ENCODE measurements at regions not wholly inside any gene's neighbourhood (a gene's known extent, or its start where the extent isn't known, plus 50 kb on each side); places are given as distances from the start of the nearest gene placed in this dataset.

DNA sequence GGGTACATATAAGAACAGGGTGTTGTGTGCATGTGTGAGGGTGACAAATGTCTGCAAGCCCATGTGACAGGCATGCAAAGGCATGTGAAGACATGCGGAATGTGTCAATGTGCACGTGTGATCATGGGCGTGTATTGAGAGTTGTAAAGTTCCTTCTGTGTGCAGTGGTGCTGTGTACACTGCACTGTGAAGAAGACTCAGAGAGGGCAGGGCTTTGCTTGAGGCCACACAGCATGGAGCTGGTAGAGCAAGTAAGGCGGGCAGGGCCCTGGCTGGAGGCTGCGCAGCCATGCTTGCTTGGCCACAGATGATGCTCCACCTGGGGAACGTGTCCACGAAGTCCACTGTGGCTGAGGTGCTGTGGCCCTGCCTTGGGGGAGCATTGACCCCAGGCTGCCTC is 66.8 kb downstream of the PTPRS start:
- TF ChIP-seq, protein P1, sequence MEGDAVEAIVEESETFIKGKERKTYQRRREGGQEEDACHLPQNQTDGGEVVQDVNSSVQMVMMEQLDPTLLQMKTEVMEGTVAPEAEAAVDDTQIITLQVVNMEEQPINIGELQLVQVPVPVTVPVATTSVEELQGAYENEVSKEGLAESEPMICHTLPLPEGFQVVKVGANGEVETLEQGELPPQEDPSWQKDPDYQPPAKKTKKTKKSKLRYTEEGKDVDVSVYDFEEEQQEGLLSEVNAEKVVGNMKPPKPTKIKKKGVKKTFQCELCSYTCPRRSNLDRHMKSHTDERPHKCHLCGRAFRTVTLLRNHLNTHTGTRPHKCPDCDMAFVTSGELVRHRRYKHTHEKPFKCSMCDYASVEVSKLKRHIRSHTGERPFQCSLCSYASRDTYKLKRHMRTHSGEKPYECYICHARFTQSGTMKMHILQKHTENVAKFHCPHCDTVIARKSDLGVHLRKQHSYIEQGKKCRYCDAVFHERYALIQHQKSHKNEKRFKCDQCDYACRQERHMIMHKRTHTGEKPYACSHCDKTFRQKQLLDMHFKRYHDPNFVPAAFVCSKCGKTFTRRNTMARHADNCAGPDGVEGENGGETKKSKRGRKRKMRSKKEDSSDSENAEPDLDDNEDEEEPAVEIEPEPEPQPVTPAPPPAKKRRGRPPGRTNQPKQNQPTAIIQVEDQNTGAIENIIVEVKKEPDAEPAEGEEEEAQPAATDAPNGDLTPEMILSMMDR (IDR thresholded peaks at IDR 0.05; ENCODE audit: insufficient read depth, low read depth, low read length), result no peak
- TF ChIP-seq EZH2 (IDR thresholded peaks at IDR 0.05; ENCODE audit: insufficient read depth, low read length), result no peak

Data from astrocyte (in vitro differentiated cells and primary cell).